ENCODE measurements at regions not wholly inside any gene's neighbourhood (a gene's known extent, or its start where the extent isn't known, plus 50 kb on each side); places are given as distances from the start of the nearest gene placed in this dataset.

GRCh38 chr10:56653289-56653688 is 292.2 kb upstream of the ZWINT start:
- Histone ChIP-seq H3K4me3 (ENCODE audit: low read length) (no peak overlapping the region), H3K4me1 (ENCODE audit: control insufficient read depth, insufficient read depth, low read length) (no peaks in the 10 kb centered on the region), H3K27ac (ENCODE audit: low read length) (no peak overlapping the region), H3K9me3 (ENCODE audit: control insufficient read depth, insufficient read depth, low read length) (peaks cover 5% of the 10 kb centered on the region), H3K27me3 (ENCODE audit: control insufficient read depth, insufficient read depth, low read length) (no peaks in the 10 kb centered on the region), H3K36me3 (ENCODE audit: control insufficient read depth, insufficient read depth, low read length) (no peaks in the 10 kb centered on the region)
- Mint-ChIP-seq H3K4me1 (no peaks in the 10 kb centered on the region), H3K36me3 (no peaks in the 10 kb centered on the region), H3K27ac (no peak overlapping the region), H3K4me3 (no peak overlapping the region), H3K9me3 (peaks cover 17 to 24% of the 10 kb centered on the region in 2 donors), H3K27me3 (ENCODE audit: low read depth in 2 of 2) (no peaks in the 10 kb centered on the region)
- ATAC-seq = no peak
- no peak for TF ChIP-seq CTCF (IDR thresholded peaks at IDR 0.05)
- WGBS (ENCODE audit: insufficient coverage) = 63% methylated on average over 1 of the region's 1 CpG
- DNase-seq = no peak
- intact Hi-C loops (cut with micrococcal nuclease) = no loop called here

GRCh38 chr10:56646329-56647111 is 285.5 kb upstream of the ZWINT start:
- no peaks in the 10 kb centered on the region for H3K27me3 ChIP-seq (ENCODE audit: control insufficient read depth, insufficient read depth, low read length)
- Mint-ChIP-seq H3K27me3 (ENCODE audit: low read depth in 2 of 2) (no peaks in the 10 kb centered on the region), H3K9me3 (peaks cover 25 to 36% of the 10 kb centered on the region in 2 donors), H3K27ac (no peak overlapping the region), H3K4me1 (no peaks in the 10 kb centered on the region), H3K36me3 (peaks cover 6% of the 10 kb centered on the region), H3K4me3 (no peak overlapping the region)
- no peaks in the 10 kb centered on the region for H3K4me1 ChIP-seq (ENCODE audit: control insufficient read depth, insufficient read depth, low read length)
- ATAC-seq (no peak), DNase-seq (no peak)
- H3K36me3 ChIP-seq (ENCODE audit: control insufficient read depth, insufficient read depth, low read length) = no peaks in the 10 kb centered on the region
- 83% methylated on average over 13 of the region's 13 CpGs for WGBS (ENCODE audit: insufficient coverage)
- intact Hi-C loops (cut with micrococcal nuclease) = no loop called here
- H3K9me3 ChIP-seq (ENCODE audit: control insufficient read depth, insufficient read depth, low read length) = peaks cover 12% of the 10 kb centered on the region
- no peak overlapping the region for H3K4me3 ChIP-seq (ENCODE audit: low read length)
- H3K27ac ChIP-seq (ENCODE audit: low read length) = no peak overlapping the region
- no peak for TF ChIP-seq CTCF (IDR thresholded peaks at IDR 0.05)

- intact Hi-C loops (cut with micrococcal nuclease) = no loop called here
- Histone ChIP-seq H3K27me3 (ENCODE audit: control insufficient read depth, insufficient read depth, low read length) (no peaks in the 10 kb centered on the region), H3K27ac (ENCODE audit: low read length) (no peak overlapping the region), H3K4me1 (ENCODE audit: control insufficient read depth, insufficient read depth, low read length) (no peaks in the 10 kb centered on the region), H3K4me3 (ENCODE audit: low read length) (no peak overlapping the region), H3K36me3 (ENCODE audit: control insufficient read depth, insufficient read depth, low read length) (no peaks in the 10 kb centered on the region), H3K9me3 (ENCODE audit: control insufficient read depth, insufficient read depth, low read length) (no peaks in the 10 kb centered on the region)
- ATAC-seq = no peak
- Mint-ChIP-seq H3K27me3 (ENCODE audit: low read depth in 2 of 2) (no peaks in the 10 kb centered on the region), H3K4me3 (no peak overlapping the region), H3K36me3 (no peaks in the 10 kb centered on the region), H3K4me1 (no peaks in the 10 kb centered on the region), H3K9me3 (peaks cover 12 to 21% of the 10 kb centered on the region in 2 donors), H3K27ac (no peak overlapping the region)
- WGBS (ENCODE audit: insufficient coverage) = 67% methylated on average over 1 of the region's 1 CpG
- no peak for DNase-seq
- TF ChIP-seq CTCF (IDR thresholded peaks at IDR 0.05) = no peak
Measured at GRCh38 chr10:56633876-56634452, 272.9 kb upstream of the ZWINT start.
